ENCODE measurements at regions not wholly inside any gene's neighbourhood (a gene's known extent, or its start where the extent isn't known, plus 50 kb on each side); places are given as distances from the start of the nearest gene placed in this dataset.

DNA sequence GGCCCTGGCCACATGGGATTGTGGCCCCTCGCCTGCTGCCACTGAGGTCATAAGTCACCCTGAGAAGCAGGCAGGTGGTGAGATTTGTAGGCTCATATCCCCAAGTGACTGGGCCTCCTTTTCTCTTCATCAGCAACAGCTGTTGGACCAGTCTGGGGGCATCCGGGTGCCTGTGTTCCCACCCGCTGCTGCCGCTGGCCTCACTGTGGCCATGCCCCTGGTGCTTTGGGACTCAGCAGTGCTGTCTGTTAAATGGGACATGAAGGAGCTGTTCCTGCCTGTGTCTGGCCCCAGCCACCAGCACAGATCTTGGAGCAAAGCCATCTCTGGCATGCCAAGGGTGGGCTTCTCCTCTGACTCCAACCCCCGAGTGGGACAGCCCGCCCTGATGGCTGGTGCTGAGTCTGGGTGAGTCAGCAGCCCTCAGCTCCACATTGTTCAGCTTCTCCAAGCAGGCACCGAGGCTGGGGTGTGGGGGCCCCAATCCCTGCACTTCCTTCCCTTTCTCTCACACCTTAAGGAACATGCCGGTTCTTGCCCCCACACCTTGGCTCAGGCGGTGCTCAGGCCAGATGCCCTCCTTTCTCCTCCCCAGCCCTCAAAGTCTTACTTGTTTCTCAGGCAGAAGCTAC is 207.9 kb downstream of the GLI2 start:
- no peak for TF ChIP-seq CTCF (IDR thresholded peaks at IDR 0.05; ENCODE audit: extremely low read depth in 1 of 2, insufficient read depth in 1 of 2, low read depth in 1 of 2, low read length in 2 of 2)
- TF ChIP-seq POLR2A (IDR thresholded peaks at IDR 0.05; ENCODE audit: low read depth, low read length) = no peak
- TF ChIP-seq EZH2 (IDR thresholded peaks at IDR 0.05; ENCODE audit: borderline replicate concordance, low read depth, low read length, severe bottlenecking) = no peak
- no peak for TF ChIP-seq POLR2AphosphoS5 (IDR thresholded peaks at IDR 0.05; ENCODE audit: insufficient read depth, low read depth, low read length)
- TF ChIP-seq GATA2 (IDR thresholded peaks at IDR 0.05; ENCODE audit: insufficient read depth, insufficient read length, low read depth, low read length) = no peak
- TF ChIP-seq MAX (IDR thresholded peaks at IDR 0.05; ENCODE audit: insufficient read depth, insufficient read length) = no peak
